Occipital lobe (tissue), 1 donor: ENCODE measurements at regions not wholly inside any gene's neighbourhood (a gene's known extent, or its start where the extent isn't known, plus 50 kb on each side); places are given as distances from the start of the nearest gene placed in this dataset.

Experiments
- DNase-seq: peaks from one replicate; lab custom pipeline; 2025; lab: John Stamatoyannopoulos, UW

DNA sequence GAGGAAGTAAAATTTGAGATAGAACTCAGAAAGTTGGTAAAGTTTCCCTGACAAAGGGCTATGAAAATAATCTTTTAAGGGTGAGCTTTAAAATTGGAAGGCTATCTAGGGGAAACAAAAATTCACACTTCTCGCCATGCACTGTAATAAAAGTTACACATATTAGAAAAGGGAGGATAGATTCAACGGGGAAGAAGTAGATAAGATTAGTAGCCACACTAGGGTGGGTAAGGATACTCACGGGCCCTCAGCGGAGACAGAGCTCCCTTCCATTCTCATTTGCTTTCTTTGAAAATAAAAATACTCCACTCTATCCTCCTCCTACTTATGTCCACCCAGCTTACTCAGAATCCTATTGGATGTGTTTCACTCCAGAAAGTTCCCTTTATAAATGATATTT lies 691.3 kb upstream of the NR2F2 start:
- no peak for DNase-seq

DNA sequence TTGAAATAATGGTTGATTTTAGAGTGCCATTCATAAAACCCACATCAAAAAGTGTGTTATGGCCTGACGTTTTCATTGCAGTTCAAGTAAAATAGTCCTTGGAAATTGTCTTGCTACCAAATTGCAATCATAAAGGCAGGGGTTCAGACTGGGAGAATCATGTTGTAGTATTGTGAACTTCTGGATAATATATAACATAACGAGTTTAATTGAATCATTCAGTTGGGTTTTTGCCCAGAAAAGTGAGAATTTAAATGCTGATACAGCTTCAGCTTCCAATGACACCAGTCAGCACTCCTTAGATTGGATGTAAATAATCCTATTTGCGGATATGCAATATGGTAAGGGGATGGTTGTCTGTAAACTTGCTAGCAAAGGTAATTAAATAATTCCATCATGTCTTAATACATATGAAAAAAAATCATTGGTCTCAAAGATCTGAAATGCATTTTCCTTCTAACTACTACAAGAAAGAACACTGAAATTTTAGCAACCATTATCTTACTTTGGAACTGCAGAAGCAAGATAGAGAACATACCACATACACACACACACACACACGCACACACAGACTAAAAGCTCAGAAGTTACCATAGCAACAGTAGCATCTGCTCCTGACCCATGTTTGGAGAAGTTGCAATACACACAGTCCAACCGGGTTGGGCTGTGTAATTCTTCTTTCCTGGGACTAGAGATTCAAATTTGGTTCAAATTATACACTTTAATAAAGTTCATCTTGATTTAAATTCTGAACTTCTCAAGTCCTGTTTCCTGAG lies 686.2 kb upstream of the NR2F2 start:
- DNase-seq, result no peak

DNA sequence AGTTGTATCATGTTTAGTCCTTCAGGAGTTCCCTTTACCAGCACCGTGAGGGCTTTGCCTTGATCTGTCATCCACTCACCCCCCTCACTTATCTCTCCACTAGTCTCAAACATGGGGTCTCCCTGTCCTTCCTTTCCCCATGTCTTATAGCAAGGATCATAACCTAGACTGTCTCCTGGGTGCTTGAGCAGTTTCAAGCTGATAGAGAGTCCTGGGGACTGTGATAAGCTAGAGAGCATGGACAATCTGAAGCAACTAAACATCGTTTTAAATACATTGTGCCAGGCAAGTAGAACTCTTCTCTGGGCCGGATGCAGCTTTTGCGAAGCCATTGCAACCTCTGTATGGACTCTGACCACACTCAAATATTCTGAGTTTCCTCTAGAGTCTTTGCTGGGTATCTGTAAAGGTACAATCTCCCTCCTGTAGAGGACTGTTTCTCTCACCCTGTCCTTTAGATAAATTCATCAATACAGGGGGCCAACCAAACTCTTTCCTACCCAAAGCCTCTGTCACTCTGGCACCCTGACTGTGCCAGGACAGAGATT lies 684.6 kb upstream of the NR2F2 start:
- DNase-seq, result no peak

DNA sequence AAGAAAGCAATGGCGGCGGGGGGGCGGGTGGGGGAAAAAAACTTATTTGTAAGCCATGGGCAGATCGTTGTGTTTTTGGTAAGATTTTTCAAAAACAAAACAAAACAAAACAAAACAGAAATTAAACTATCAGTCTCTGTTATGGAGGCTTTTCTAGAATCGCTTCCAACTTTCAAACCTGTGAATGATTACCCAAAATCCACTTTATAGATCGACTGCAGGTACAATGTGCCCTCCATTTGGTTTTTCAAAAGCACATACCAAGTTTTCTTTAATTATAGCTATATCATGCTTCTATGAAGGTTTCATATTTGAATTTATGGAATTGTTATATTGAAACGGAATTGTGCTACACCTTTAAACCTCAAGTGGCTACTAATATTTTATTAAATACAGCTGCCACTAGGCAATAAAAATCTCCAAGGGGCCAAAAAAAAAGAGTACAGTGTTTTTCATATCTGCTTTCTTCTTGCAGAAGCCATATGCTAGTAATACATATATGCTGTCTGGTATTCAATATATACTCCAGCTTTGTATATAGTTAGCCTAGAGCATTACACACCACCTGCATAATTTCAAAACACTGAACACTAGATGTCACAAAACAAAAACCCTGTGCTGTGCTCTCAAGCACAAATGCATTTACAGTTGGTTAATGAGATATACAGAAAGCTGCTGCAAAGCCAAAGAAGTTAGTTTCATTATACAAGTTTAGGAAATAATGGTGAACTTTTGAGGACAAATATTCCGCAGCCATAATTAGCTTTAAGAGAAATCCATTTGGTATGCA lies 683.8 kb upstream of the NR2F2 start:
- no peak for DNase-seq

DNA sequence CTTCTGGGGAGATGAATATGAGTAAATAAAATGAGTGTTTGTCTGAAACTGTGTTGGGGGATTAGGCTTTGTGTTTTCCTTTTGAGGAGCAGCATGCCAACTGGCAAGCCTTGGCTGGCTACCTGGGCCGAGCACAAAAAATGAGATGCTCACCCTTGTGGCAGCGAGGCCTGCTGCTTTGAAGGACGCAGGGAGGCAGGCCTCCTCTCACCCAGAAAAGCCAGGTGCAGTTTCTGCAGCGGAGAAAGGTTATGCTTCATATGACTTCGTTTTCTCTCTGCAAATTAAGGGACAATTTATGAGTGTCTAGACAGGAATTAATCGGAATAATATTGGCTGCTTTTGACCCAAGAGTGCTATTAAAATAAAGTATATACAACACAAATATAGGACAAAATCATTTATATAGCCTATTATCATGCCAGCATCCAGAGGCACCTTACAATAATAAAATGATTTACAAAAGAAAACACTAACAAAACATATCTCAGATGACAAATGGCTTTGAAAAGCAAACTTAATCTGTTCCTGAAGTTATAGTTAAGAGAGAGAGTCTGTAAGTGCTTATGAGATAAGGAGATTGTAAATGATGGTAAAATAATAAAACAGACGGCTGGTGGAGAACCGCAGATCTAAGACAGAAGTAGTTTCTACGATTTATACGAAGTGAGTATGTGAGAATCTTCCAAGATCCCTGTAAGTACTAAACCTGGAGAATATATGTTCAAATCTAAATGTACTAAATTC lies 682.8 kb upstream of the NR2F2 start:
- DNase-seq, result no peak

DNA sequence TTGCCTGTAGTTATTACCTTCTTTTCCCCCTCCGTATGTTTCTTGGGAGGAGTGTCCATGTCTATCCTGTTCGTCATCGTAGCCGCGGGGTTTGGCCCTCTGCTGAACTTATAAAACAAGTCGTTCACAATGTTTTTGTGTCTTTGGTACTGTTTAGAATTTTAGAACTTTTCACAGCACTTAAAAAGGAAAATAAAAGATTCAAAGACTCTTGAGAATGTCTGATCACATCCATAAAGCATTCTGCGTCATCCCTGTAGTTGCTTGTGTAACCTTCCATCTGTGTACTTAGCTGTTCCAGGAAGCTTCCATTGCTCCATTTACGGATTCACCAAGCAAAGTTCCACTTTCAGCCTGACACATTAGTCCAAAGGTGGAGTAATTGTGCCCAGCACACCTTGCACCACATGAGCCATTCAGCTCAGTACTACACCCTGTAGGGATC lies 677.1 kb upstream of the NR2F2 start:
- DNase-seq, result no peak

DNA sequence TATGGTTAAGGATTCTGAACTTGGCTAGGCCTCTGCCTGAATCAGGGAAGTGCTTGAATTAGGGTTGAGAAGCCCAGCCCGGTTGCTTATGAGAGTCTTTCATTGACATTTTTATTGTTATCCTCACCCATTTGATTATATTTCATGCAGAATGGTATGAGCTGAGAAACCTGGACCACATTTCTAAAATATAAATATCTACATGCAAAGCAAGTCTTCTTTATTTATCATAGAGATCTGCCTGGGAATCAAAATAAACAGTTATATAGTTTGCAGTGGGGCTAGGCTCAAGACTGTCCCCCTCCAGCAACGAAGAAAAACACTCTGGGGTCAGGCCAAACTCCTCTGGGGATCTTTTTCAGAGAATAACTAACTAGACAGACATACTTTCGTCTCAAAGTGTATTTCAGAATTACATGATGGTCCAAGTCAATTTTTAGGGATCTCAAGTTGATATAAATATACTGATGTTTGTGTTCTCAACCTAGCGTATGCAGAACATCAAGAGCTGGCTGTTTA lies 675.4 kb upstream of the NR2F2 start:
- no peak for DNase-seq

DNA sequence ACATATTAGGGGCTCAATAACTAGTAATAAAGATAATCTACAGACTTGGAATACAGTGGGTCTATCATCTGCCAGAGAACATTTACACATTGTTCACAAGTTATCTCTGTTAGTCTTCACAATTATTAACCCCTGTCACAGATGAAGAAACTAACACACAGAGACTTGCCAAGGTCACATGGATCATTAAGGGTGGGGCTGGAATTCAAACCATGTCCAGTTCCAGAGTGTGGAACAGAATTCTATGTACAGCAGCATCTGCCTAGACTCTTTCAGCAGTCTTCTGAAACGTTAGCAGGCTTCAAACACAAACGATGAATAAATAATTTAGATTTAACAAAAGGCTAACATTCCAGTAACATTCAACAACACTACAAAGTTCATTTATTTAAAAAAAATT lies 673.9 kb upstream of the NR2F2 start:
- DNase-seq, result no peak

DNA sequence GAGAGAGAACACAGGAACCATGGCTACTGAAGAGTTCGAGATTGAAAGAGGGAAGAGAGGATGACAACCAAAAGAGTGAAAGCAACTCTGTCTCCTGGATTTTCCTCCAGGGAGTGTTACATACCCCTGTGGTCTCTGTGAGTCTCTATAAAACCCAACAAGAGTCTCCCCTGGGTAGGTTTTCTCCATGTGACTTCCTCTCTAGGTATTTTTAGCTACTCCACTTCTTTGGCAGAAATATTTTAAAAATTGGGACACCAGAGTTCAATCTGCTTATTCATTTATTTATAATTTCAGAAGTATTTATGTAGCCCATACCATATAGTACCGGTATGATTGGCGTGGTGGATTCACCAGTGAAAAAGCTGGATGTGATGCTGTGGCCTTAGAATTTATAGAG lies 671.7 kb upstream of the NR2F2 start:
- no peak for DNase-seq

DNA sequence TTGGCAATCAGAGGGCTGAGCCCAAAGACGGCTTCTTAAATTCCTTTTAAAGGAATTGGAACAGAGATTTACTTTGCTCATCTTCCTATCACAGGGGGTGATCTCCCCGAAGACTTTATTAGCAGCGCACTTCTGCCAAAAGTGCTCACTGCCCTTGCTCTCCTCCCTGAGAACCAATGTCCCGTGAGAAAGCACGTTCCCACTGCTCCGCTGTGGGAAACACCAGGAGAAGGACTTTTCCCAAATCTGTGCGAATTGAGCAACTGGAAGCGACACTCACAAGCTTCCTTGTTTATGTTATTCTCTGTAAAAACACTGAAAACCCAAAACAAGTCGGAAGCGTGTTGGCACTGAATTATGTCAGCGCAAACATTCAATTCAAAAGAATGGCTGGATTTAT lies 670.8 kb upstream of the NR2F2 start:
- DNase-seq, result no peak

DNA sequence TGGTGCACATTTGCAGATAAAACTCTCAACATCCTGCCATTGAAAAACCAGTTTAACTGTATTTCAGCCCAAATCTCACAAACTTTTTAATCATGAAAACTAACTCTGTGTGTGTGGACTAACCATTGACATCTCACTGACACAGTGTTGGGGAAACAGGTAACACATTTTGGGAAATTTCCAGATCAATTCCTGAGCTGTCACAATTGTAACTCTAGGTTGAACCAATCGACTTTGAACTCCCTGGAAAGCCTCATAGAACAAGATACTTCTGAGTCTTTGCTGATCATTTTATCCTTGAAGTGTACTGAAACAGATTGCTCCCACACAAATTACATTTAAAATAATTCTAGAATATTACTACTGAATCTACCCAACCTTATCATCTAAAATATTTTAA lies 667.9 kb upstream of the NR2F2 start:
- no peak for DNase-seq

DNA sequence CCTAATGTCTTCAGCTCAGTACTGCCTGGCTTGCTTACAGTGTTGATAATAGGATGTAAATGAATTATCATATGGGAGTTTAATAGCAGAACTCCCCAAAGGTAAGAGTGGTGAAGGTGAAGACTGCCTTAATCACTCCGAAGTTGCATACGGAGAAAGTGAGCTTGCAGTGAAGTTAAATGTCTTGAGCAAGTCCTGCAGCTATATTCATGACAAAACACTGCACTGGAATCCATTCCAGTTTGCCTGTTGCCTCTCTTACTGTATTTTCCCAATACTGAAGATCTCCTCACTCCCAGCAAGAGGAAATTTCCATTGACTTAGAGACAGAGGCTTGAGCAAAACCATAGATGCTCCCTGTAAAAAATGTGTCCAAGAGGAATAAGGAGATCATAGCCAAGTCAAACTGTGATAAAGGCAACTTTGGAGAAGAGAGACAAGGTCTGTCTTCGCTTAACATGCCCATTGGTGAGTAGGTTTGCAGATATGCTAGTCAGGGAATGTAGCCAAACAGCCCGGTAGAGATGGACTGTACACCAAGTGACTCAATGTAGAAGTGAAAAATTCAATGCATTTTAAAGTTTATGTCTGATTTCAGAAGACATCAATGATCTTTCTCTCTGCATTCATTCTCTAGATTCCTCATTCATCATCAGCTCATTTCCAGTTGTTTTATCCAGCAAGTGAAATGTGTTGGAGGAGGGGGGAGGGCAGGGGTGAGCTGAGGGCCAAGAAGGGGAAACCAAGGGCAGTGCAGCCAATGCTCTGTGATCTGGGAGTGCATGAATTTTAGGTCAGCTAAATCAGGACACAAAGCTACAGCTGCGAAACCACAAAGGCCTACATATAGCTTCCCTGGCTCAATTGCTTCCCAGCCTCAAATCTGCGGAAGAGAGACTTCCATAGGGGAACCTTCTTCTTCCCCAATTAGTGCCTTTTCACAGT lies 667.1 kb upstream of the NR2F2 start:
- DNase-seq, result no peak

DNA sequence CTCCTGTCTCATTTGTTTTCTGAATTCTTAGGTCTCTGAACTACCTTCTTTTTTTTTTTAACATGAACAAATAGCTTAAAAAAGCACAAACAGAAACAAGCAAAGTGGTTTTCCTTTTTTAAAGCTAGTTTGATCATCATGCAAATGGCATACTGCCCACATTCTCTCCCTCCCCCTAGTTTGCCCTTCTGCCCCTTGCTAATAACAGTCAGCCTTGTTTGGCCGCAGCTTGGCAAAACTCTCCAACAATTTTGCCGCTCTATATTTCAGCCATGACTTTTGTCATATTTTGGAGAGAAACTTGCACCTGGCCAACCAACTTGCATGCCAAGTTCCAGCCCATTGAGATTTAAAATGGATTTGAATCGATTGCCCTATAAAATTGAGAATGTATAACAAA lies 666.0 kb upstream of the NR2F2 start:
- DNase-seq, result no peak

DNA sequence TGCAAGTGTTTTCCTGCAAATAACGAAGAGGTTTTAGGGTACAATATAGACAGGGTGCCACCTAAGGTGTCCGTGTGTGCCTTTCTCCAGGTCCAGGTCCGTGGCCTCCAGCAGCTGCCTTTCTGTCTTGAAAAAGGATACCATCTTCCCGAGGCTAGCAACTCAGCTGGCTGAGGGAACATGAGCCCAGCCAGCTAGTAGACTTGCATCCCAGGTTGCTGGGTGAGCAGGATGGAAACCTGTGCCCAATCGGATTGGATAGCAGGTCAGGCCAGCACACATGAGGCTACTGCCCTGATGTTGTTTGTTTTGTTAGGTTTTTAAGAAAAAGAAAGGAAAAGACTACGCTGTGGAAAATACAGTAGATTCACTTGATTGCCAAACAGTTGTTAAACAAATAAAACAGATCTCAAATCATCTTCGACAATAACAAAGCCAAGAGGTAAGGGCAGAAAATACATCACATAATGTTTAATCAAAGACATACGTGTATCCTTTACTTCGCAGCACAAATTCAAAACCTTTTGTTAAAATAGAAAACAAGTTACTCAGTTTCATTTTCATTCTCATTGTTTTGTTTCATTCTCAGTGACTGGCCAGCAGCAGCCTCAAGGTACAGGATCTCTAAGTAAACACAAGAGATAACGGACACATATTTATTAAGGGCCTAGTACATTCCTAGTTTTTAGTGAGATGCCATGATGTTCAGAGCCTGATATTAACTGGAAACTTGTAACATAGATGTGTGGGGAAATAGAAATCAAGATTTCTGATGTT lies 661.2 kb upstream of the NR2F2 start:
- DNase-seq, result no peak

DNA sequence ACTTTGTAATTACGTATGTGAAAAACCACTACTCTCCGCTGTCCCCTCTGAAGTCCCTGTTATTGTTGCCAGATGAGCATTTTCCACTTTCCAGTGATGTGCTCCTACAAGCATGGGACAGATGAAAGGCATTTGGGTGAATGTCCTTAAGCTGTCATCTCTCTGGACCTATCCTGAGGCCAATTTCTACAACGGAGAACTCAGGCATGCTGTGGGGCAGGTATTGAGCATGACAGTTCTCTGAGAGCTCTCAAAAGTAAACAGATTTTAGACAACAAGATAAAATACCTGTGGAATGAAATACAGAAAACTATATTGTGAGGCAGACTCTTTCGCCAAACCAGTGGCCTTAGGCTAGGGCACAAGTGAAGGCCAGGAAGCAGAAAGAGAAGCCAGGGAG lies 656.5 kb upstream of the NR2F2 start:
- no peak for DNase-seq

DNA sequence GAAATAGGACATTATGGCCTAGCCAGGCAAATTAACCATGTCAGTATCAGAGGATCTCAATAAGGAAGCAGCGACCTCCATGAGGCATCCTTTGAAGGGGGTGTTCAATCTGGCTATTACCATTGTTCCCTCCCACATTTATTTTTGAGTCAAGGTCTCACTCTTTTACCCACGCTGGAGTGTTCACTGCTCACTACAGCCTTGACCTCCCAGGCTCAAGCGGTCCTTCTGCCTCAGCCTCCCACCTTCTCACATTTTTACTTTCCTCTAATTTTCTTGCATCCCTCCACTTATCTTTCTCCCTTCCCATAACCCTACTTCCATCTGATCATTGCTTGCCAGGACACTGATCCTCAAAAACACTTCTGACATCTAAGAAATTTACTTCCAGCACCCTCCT lies 654.0 kb upstream of the NR2F2 start:
- no peak for DNase-seq

DNA sequence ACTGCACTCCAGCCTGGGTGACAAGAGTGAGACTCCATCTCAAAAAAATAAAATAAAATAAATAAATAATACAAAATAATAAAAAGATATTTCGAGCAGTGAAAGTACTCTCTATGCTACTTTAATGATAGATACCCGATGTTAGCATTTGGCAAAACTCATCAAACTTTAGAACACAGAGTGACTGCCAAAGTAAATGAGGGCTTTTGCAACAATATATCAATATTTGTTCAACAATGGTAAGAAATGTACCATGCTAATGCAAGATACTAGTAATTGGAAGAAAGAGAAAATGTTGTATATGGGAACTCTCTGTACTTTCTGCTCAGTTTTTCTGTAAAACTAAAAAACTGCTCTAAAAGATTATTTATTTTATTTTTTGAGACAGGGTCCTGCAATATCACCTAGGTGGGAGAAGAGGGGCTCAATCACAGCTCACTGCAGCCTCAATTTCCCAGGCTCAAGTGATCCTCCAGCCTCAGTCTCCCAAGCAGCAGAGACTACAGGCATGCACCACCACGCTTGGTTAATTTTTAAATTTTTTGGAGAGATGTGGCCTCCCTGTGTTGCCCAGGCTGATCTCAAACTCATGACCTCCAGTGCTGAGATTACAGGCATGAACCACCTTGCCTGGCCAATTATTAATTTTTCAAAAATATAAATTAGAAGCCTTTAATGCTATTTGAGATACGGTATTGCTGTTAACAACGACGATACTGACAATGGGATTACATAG lies 650.5 kb upstream of the NR2F2 start:
- DNase-seq, result no peak

DNA sequence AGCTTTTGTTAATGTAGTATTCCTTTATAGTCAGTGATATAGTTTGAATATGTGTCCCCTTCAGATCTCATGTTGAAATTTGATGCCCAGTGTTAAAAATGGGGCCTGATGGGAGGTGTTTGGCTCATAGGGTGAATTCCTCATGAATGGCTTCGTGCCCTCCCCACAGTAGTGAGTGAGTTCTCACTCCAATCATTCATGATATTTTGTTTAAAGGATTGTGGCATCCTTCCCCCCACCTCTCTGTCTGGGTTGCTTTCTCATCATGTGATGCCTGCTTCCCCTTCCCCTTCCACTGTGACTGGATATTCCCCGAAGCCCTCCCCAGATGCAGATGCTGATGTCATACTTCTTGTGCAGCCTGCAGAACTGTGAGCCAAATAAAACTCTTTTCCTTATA lies 649.8 kb upstream of the NR2F2 start:
- no peak for DNase-seq
